ENCODE measurements at regions not wholly inside any gene's neighbourhood (a gene's known extent, or its start where the extent isn't known, plus 50 kb on each side); places are given as distances from the start of the nearest gene placed in this dataset.

GRCh38 chr3:144244662-144245061 lies 273.0 kb downstream of the DIPK2A start:
- H3K4me1 Mint-ChIP-seq (ENCODE audit: low read depth, unreplicated experiment), result no peaks in the 10 kb centered on the region
- FAIRE-seq (no peak), DNase-seq (ENCODE audit: low read depth) (no peak)
- Histone ChIP-seq H3K4me1 (ENCODE audit: insufficient read depth, low read length) (no peaks in the 10 kb centered on the region), H3K27me3 (ENCODE audit: insufficient read depth, low read length) (no peaks in the 10 kb centered on the region), H2AFZ (ENCODE audit: low read depth, low read length) (no peak overlapping the region), H3K4me2 (ENCODE audit: low read length) (no peak overlapping the region), H3K79me2 (ENCODE audit: insufficient read depth, low read length) (no peaks in the 10 kb centered on the region), H3K9ac (ENCODE audit: low read length) (no peak overlapping the region), H3K4me3 (ENCODE audit: insufficient read depth, low read depth, low read length) (no peak overlapping the region), H3K27ac (ENCODE audit: low read depth, low read length) (no peak overlapping the region), H3K9me3 (ENCODE audit: insufficient read depth, low read depth, low read length) (no peaks in the 10 kb centered on the region), H4K20me1 (ENCODE audit: insufficient read depth, low read length) (no peaks in the 10 kb centered on the region), H3K36me3 (ENCODE audit: insufficient read depth, low read length) (no peaks in the 10 kb centered on the region)
- H3K9me3 Mint-ChIP-seq (ENCODE audit: unreplicated experiment), result no peaks in the 10 kb centered on the region
- H3K27ac Mint-ChIP-seq (ENCODE audit: unreplicated experiment), result no peak overlapping the region
- TF ChIP-seq EZH2 (IDR thresholded peaks at IDR 0.05; ENCODE audit: insufficient read depth, low read length) (no peak), CTCF (IDR thresholded peaks at IDR 0.05; ENCODE audit: insufficient read depth, low read depth, low read length) (no peak)
- H3K36me3 Mint-ChIP-seq (ENCODE audit: low read depth, unreplicated experiment), result no peaks in the 10 kb centered on the region
- H3K4me3 Mint-ChIP-seq (ENCODE audit: unreplicated experiment), result no peak overlapping the region
- no peaks in the 10 kb centered on the region for H3K27me3 Mint-ChIP-seq (ENCODE audit: low read depth, unreplicated experiment)

DNA sequence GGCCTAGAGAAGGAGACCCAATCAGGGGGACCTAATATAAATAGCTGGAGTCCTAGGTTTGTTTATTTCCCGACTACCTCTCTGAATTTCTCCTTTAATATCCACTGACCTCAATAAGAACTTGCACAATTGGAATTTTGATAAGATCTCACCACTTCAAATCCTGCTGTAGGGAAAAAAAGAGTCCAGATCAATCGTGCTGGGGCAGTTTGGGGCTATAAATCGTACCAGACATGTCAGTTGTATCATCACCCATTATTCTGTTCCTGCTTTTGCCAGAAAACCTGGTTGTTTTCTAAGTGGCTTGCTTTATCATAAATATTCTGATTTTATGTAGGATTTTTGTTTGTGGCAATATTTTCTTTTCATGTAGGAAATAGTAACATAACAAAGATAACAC lies 281.3 kb downstream of the DIPK2A start:
- Histone ChIP-seq H3K79me2 (ENCODE audit: insufficient read depth, low read length) (no peaks in the 10 kb centered on the region), H3K4me1 (ENCODE audit: insufficient read depth, low read length) (no peaks in the 10 kb centered on the region), H3K27me3 (ENCODE audit: insufficient read depth, low read length) (no peaks in the 10 kb centered on the region), H2AFZ (ENCODE audit: low read depth, low read length) (no peak overlapping the region), H4K20me1 (ENCODE audit: insufficient read depth, low read length) (no peaks in the 10 kb centered on the region), H3K9ac (ENCODE audit: low read length) (no peak overlapping the region), H3K27ac (ENCODE audit: low read depth, low read length) (no peak overlapping the region), H3K4me2 (ENCODE audit: low read length) (no peak overlapping the region), H3K9me3 (ENCODE audit: insufficient read depth, low read depth, low read length) (no peaks in the 10 kb centered on the region), H3K4me3 (ENCODE audit: insufficient read depth, low read depth, low read length) (no peak overlapping the region), H3K36me3 (ENCODE audit: insufficient read depth, low read length) (no peaks in the 10 kb centered on the region)
- DNase-seq (ENCODE audit: low read depth) (no peak), FAIRE-seq (no peak)
- peaks cover 5% of the 10 kb centered on the region for H3K4me1 Mint-ChIP-seq (ENCODE audit: low read depth, unreplicated experiment)
- H3K4me3 Mint-ChIP-seq (ENCODE audit: unreplicated experiment), result no peak overlapping the region
- TF ChIP-seq EZH2 (IDR thresholded peaks at IDR 0.05; ENCODE audit: insufficient read depth, low read length), result no peak
- TF ChIP-seq CTCF (IDR thresholded peaks at IDR 0.05; ENCODE audit: insufficient read depth, low read depth, low read length), result no peak
- H3K27ac Mint-ChIP-seq (ENCODE audit: unreplicated experiment), result no peak overlapping the region
- H3K27me3 Mint-ChIP-seq (ENCODE audit: low read depth, unreplicated experiment), result peaks cover 3% of the 10 kb centered on the region
- no peaks in the 10 kb centered on the region for H3K9me3 Mint-ChIP-seq (ENCODE audit: unreplicated experiment)
- H3K36me3 Mint-ChIP-seq (ENCODE audit: low read depth, unreplicated experiment), result no peaks in the 10 kb centered on the region

DNA sequence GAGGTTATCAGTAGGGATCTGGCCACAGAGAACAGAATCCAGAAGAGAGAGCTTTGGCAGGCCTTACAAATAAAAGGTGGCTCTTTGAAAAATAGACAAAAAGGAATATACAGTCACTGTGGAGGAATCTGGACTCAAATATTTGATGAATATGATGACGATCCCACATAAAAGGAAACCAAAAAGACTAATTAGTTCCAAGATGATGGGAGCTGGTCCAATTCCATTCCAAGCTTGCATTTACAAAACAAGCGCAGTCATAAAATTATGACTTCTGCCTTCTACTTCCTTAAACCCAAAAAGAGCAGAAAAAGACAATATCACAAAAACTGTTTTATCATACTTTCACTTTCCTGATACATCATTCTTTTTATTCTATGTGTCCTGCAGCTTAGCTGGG lies 285.8 kb downstream of the DIPK2A start:
- no peaks in the 10 kb centered on the region for H3K9me3 ChIP-seq (ENCODE audit: insufficient read depth, low read depth, low read length)
- DNase-seq (ENCODE audit: low read depth) (peak; percentile 25), FAIRE-seq (no peak)
- H3K27me3 Mint-ChIP-seq (ENCODE audit: low read depth, unreplicated experiment), result peaks cover 3% of the 10 kb centered on the region
- TF ChIP-seq CTCF (IDR thresholded peaks at IDR 0.05; ENCODE audit: insufficient read depth, low read depth, low read length) (no peak), EZH2 (IDR thresholded peaks at IDR 0.05; ENCODE audit: insufficient read depth, low read length) (no peak)
- H3K79me2 ChIP-seq (ENCODE audit: insufficient read depth, low read length), result no peaks in the 10 kb centered on the region
- H3K27ac ChIP-seq (ENCODE audit: low read depth, low read length), result no peak overlapping the region
- H3K4me3 ChIP-seq (ENCODE audit: insufficient read depth, low read depth, low read length), result no peak overlapping the region
- H3K4me2 ChIP-seq (ENCODE audit: low read length), result no peak overlapping the region
- peaks cover 2% of the 10 kb centered on the region for H3K4me1 Mint-ChIP-seq (ENCODE audit: low read depth, unreplicated experiment)
- H3K36me3 ChIP-seq (ENCODE audit: insufficient read depth, low read length), result no peaks in the 10 kb centered on the region
- H3K4me1 ChIP-seq (ENCODE audit: insufficient read depth, low read length), result no peaks in the 10 kb centered on the region
- H3K36me3 Mint-ChIP-seq (ENCODE audit: low read depth, unreplicated experiment), result no peaks in the 10 kb centered on the region
- no peaks in the 10 kb centered on the region for H4K20me1 ChIP-seq (ENCODE audit: insufficient read depth, low read length)
- H3K9ac ChIP-seq (ENCODE audit: low read length), result no peak overlapping the region
- no peaks in the 10 kb centered on the region for H3K9me3 Mint-ChIP-seq (ENCODE audit: unreplicated experiment)
- H3K27me3 ChIP-seq (ENCODE audit: insufficient read depth, low read length), result no peaks in the 10 kb centered on the region
- H3K27ac Mint-ChIP-seq (ENCODE audit: unreplicated experiment), result no peak overlapping the region
- H3K4me3 Mint-ChIP-seq (ENCODE audit: unreplicated experiment), result no peak overlapping the region
- H2AFZ ChIP-seq (ENCODE audit: low read depth, low read length), result no peak overlapping the region

Data from astrocyte (in vitro differentiated cells and primary cell).